Stimulated activated CD4-positive, alpha-beta T cell treated with anti-CD3 and anti-CD28 coated beads, Interleukin-1b, Interleukin-23, amount 100 ng/mL, for 4 hours (primary cell): ENCODE measurements at regions not wholly inside any gene's neighbourhood (a gene's known extent, or its start where the extent isn't known, plus 50 kb on each side); places are given as distances from the start of the nearest gene placed in this dataset.

ENCODE experiments used
- DNase-seq, 2 donors: peaks; one replicate each; pipeline ENCODE4 v3.0.0-alpha.2; 2020; ENCODE audit warnings: low read depth in 2 of 2

- DNase-seq = peak; percentile 11 to 41
Observed at GRCh38 chr4:177047070-177047850, 254.5 kb upstream of the VEGFC start.

GRCh38 chr4:177047851-177048174 is 255.1 kb upstream of the VEGFC start:
- DNase-seq = no peak

- DNase-seq = no peak
Observed at GRCh38 chr4:177051473-177052060, 258.1 kb upstream of the NEIL3 start.

- DNase-seq = no peak
Observed at GRCh38 chr4:177052211-177052934, 257.3 kb upstream of the NEIL3 start.

- DNase-seq = no peak
Observed at GRCh38 chr4:177057186-177057585, 252.5 kb upstream of the NEIL3 start.

- no peak for DNase-seq
Observed at GRCh38 chr4:177064116-177064515, 245.6 kb upstream of the NEIL3 start.

GRCh38 chr4:177064729-177065394 is 244.8 kb upstream of the NEIL3 start:
- DNase-seq = no peak

GRCh38 chr4:177066746-177067145 is 242.9 kb upstream of the NEIL3 start:
- no peak for DNase-seq

GRCh38 chr4:177070533-177071058 is 239.1 kb upstream of the NEIL3 start:
- DNase-seq = no peak

GRCh38 chr4:177077095-177077971 is 232.3 kb upstream of the NEIL3 start:
- DNase-seq = no peak

GRCh38 chr4:177079327-177079726 is 230.3 kb upstream of the NEIL3 start:
- no peak for DNase-seq

GRCh38 chr4:177080388-177080787 is 229.3 kb upstream of the NEIL3 start:
- DNase-seq = no peak

GRCh38 chr4:177087060-177087459 is 222.6 kb upstream of the NEIL3 start:
- DNase-seq = no peak

GRCh38 chr4:177087499-177087898 is 222.2 kb upstream of the NEIL3 start:
- DNase-seq = no peak

- no peak for DNase-seq
Observed at GRCh38 chr4:177091515-177091914, 218.2 kb upstream of the NEIL3 start.

- no peak for DNase-seq
Observed at GRCh38 chr4:177092807-177093206, 216.9 kb upstream of the NEIL3 start.

- DNase-seq = no peak
Observed at GRCh38 chr4:177093964-177094363, 215.7 kb upstream of the NEIL3 start.

GRCh38 chr4:177097291-177097690 is 212.4 kb upstream of the NEIL3 start:
- DNase-seq = no peak

- no peak for DNase-seq
Observed at GRCh38 chr4:177099211-177099610, 210.5 kb upstream of the NEIL3 start.

GRCh38 chr4:177100307-177100706 is 209.4 kb upstream of the NEIL3 start:
- DNase-seq = no peak

GRCh38 chr4:177103619-177104018 is 206.1 kb upstream of the NEIL3 start:
- DNase-seq = no peak
